ENCODE measurements at regions not wholly inside any gene's neighbourhood (a gene's known extent, or its start where the extent isn't known, plus 50 kb on each side); places are given as distances from the start of the nearest gene placed in this dataset.

DNA sequence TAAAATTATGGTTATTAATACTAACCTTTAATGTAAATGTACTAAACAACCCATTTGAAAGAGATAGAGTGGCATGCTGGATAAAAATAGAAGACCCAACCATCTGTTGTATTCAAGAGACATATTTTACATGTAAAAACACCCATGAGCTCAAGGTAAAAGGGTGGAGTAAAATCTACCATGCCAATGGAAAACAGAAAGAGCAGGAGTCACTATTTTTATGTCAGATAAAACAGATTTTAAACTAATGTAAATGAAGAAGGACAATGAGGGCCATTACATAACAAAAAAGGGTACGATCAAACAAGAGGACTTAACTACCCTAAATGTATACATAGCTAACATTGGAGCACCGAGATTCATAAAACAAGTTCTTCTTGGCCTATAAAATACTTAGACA, 66.3 kb downstream of the ITM2A start:
- FAIRE-seq (no peak), DNase-seq (ENCODE audit: low spot score) (no peak)

DNA sequence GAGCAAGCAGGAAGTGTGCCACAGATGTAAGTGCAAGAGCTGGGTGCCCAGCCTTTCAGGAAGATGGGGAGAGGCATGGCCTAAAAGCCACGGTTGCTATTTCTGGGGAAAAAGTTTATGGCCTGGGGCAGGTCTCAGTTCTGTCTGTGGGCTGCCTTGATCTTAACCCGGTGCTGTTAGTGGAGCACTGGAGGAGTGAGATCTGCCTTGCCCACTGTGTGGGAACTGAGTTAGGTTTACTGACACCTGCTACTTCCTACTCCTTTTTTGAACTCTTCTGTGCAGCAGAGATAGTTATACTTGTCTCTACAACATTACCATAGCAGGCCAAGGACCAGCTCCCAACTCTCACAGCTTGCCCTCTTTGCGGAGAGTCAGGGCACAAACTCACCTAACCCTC, 76.5 kb downstream of the ITM2A start:
- DNase-seq (ENCODE audit: low spot score) (no peak), FAIRE-seq (no peak)

DNA sequence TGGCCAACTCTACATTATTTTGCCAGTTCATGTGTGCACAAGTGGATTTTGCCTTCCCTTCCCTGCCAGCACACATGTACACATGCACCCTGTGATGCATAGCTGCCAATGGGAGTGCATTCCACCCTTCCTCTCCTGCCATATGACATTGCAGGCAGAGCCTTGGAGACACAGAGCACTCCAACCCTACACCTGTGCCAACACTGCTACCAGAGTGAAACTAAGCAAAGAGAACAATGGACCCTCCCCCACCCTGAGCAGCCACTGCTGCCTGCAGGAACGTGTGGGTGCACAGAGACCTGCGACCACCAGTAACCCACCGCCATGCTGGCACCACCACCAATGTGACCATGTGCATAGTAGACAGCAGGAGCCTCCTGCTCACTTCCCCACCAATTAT, 78.4 kb downstream of the ITM2A start:
- FAIRE-seq = no peak
- DNase-seq (ENCODE audit: low spot score) = no peak

DNA sequence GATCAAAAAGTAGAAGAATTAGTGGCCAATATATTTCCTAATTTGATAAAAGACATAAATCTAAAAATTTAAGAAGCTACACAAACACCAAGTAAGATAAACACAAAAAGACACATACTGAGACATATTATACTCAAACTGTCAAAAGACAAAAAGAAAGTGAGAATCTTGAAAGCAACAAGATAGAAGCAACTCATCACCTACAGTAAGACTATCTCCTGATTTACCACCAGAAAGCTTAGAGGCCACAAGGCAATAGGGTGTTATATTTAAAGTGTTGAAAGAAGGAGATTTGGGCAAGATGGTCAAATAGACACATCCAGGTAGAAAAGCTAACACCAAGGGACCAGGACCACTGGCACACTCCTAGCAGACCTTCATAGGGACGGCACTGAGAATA, 79.4 kb downstream of the ITM2A start:
- DNase-seq (ENCODE audit: low spot score) (no peak), FAIRE-seq (no peak)

DNA sequence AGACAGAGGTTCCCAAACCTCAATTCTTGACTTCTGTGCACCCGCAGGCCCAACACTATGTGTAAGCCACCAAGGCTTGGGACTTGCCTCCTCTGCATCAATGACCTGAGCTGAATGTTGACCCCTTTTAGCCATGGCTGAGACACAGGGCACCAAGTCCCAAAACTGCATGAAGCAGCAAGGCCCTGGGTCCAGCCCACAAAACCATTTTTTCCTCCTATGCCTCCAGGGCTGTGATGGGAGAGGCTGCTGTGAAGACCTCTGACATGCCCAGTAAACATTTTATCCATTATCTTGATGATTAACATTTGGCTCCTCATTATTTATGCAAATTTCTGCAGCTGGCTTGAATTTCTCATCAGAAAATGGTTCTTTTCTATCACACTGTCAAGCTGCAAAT, 85.4 kb downstream of the ITM2A start:
- DNase-seq (ENCODE audit: low spot score) (no peak), FAIRE-seq (no peak)

DNA sequence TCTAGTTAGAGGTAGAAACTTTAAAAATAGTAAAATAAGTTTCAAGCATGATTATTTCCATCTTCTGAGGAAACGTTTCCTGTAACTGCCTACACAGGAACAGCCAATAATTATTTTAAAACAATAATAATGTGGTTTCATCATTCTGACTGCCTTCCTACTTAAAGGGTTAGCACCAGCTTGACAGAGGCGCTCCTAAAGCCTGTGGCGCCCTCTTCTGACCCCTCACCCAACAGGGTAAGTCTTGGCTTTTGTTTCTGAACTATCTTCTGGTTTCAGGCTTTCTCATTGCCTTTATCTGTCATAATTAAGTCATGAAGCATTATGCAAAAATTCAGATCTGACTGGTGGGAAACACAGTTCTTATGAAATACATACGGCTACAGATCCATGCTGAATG, 96.7 kb downstream of the ITM2A start:
- no peak for DNase-seq (ENCODE audit: low spot score)
- no peak for FAIRE-seq

DNA sequence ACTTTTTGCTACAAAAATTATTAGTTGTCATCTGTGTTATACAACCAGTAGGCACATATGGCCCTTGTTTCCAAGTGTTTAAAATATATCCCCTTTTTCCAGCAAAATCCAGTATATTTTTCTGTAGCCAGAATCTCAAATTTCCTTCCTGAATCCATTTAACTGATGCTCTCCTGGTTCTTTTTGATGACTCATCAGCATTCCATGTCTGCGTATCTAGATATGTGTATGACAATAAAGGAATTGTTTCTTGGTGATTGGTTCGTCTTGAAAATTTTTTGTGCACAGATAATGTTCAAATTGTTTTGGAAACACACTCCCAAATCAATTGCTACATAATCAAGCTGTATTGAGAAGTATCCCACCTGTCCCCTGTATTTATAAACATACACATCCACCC, 98.3 kb downstream of the ITM2A start:
- DNase-seq (ENCODE audit: low spot score) = peak; percentile 20
- no peak for FAIRE-seq

DNA sequence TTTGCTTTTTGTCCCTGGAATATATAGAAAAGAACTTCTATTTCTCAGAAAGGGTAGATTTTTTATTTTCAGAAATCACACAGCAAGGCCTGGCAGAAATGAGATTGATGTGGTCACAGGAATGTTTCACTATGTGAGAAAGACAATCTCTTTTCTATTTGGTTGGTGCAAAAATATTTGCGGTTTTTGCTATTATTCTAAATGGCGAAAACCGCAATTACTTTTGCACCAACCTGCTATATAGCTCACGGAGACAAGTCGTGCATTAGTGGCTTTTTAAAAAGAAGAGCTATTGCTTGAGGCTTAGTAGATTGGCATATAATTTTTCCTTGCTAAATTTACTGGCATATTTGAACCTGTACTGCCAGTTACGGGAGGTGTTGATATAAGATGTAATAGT, 100.4 kb downstream of the ITM2A start:
- no peak for FAIRE-seq

DNA sequence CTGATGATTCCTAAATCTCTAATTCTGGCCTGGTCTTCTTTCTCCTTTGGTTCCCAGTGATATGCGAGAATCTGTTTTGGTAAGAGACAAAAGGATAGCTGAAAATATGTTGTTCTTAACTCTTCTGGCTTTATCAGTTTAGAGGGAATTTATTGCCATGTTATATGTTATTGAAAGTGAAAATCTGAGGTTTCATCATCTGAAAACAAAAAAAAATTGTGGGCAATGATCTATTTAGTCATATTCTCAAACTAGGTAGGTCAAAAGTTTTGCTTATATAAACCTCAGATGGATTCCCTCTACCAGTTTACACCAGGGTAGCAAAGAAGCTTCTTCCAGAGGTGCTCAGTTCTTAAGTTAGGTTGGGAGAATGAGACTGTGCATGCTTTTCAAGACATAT, 103.6 kb downstream of the ITM2A start:
- no peak for FAIRE-seq
- no peak for DNase-seq (ENCODE audit: low spot score)

More for the DNA sequence above, 100.4 kb downstream of the ITM2A start:
- DNase-seq (ENCODE audit: low spot score) = no peak

DNA sequence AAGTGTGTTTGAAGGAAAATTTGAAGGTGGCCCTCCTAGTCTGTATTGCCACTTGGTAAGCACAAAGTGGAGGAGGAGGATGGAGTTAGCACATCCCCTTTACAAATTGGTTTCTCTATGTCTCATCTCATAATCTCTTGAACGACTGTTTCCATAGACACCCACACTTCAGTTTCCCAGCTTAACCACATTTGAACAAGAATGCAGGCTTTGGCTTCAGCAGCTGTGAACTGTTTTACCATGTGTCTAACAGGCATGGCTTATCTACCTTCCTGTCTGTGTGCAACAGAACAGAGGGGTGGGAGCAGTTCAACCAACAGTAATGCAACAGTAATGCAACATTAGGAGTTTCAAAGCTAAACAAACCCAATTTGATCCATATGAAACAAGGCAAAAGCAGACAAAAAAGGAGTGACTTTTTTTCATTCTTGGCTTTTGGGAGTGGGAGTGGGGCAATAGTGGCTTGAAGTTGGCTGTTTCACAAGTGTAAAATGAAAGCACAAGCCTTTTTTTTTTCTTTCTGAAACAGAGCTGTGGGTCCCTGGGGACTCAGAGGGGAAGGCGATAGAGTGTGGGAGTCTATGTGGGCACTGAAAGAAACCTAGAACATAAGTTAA, 108.0 kb downstream of the ITM2A start:
- DNase-seq (ENCODE audit: low spot score) = no peak
- no peak for FAIRE-seq

DNA sequence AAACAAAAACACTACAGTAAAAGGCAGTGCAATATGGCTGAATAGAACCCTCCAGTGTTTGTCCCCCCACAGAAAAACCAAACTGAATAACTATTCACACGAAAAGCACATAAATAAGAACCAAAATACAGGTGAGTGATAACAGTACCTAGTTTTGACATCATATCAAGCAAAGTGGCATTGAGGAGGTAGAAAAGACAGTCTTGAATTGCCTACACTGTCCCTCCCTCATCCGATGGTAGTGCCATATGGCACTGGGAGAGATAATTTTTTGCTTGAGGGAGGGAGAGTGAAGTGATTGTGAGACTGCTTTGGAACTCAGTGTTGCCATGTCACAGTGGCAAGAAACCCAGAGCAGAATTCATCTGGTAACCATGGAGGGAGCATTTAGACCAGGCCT, 99.2 kb downstream of the GPR174 start:
- DNase-seq (ENCODE audit: low spot score) (no peak), FAIRE-seq (no peak)

DNA sequence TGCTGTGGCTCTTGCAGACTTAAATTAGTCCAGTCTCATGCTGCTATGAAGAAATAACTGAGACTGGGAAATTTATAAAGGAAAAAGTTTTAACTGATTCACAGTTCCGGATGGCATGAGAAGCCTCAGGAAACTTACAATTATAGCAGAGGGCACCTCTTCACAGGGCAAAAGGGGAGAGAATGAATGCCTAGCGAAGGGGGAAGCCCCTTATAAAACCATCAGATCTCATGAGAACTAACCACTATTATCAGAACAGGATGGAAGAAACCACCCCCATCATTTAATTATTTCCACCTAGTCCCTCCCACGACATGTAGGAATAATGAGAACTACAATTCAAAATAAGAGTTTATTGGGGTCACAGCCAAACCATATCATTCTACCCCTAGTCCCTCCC, 91.4 kb downstream of the GPR174 start:
- FAIRE-seq (no peak), DNase-seq (ENCODE audit: low spot score) (no peak)

DNA sequence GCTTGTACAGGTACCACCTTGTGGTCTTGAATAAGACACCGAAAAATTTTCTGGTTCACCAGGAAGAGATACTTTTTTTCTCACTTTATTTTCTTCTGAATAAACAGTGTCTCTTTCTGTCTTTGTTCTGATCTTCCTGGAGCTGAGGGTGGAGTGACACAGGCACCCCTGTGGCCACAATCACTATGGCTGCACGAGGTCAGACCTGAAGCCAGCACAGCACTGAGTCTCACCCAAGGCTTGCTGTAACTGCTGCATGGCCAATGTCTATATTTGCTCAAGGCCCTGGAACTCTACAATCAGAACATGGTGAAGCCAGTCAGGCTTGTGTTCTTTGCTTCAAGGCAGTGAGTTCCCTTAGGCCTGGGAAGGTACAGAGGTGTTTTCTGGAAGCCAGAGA, 87.2 kb downstream of the GPR174 start:
- DNase-seq (ENCODE audit: low spot score) (no peak), FAIRE-seq (no peak)

All from urothelium cell line (cell line).